IMR-90 (cell line): ENCODE measurements at regions not wholly inside any gene's neighbourhood (a gene's known extent, or its start where the extent isn't known, plus 50 kb on each side); places are given as distances from the start of the nearest gene placed in this dataset.

ENCODE experiments used
- ATAC-seq: fragments of 200-7000 bp; cut with Tn5 transposase; 2 replicates; pipeline ENCODE4 v1.9.1; 2020; ENCODE audit warnings: low read depth, mild to moderate bottlenecking, moderate library complexity
- BruUV-seq: library from RNA; stranded (reverse); fragments of 400-500 nt; replicated peaks from 2 replicates; lab custom pipeline; 2021; lab: Mats Ljungman, UMichigan
- CTCF ChIA-PET: fragments of 300-600 bp; formaldehyde crosslinking; extraction: SDS; loops from one replicate; lab custom pipeline; 2021; ENCODE audit warnings: antibody characterized with exemption; lab: Yijun Ruan, JAX
- POLR2A ChIA-PET: fragments of 300-600 bp; sonication (Branson Sonifier 250); formaldehyde crosslinking; loops from one replicate; lab custom pipeline; 2022; ENCODE audit warnings: antibody characterized with exemption; ENCODE audit not compliant: unreplicated experiment; lab: Charles Lee
- DNase-seq: peaks from one replicate; pipeline ENCODE4 v3.0.0; 2013
- H2AFZ ChIP-seq: replicated peaks from 2 replicates; pipeline ENCODE3; 2013; ENCODE audit warnings: low read length, mild to moderate bottlenecking; ENCODE audit not compliant: poor library complexity
- H2AK5ac ChIP-seq: 2 replicates; pipeline ENCODE4 v1.6.1; 2013; ENCODE audit warnings: low read depth, low read length, inconsistent platforms
- H2AK9ac ChIP-seq: replicated peaks from 2 replicates; pipeline ENCODE3; 2013; ENCODE audit warnings: mild to moderate bottlenecking, low read depth, low read length, moderate library complexity; ENCODE audit not compliant: poor library complexity
- H2BK120ac ChIP-seq: 2 replicates; pipeline ENCODE4 v1.6.1; 2013; ENCODE audit warnings: low read depth, low read length, inconsistent platforms
- H2BK15ac ChIP-seq: 3 replicates; pipeline ENCODE4 v1.6.1; 2013; ENCODE audit warnings: low read depth, low read length, inconsistent platforms
- H2BK20ac ChIP-seq: 2 replicates; pipeline ENCODE4 v1.6.1; 2013; ENCODE audit warnings: low read depth, mild to moderate bottlenecking, inconsistent platforms, low read length, moderate library complexity
- H2BK5ac ChIP-seq: 2 replicates; pipeline ENCODE4 v1.6.1; 2013; ENCODE audit warnings: mild to moderate bottlenecking, low read depth, low read length, inconsistent platforms; ENCODE audit not compliant: poor library complexity, severe bottlenecking
- H3K14ac ChIP-seq: replicated peaks from 2 replicates; pipeline ENCODE4 v1.6.1; 2013; ENCODE audit warnings: low read depth, low read length, inconsistent platforms
- H3K18ac ChIP-seq: 2 replicates; pipeline ENCODE4 v1.6.1; 2013; ENCODE audit warnings: low read depth, low read length, control low read depth
- H3K23ac ChIP-seq: 2 replicates; pipeline ENCODE4 v1.6.1; 2013; ENCODE audit warnings: low read depth, low read length, inconsistent platforms
- H3K27ac ChIP-seq: 2 replicates; pipeline ENCODE4 v1.5.1; 2013; ENCODE audit warnings: mild to moderate bottlenecking, control low read depth, low read length; ENCODE audit not compliant: insufficient read depth
- H3K27me3 ChIP-seq: 2 replicates; pipeline ENCODE4 v1.6.1; 2013; ENCODE audit warnings: low read length; ENCODE audit not compliant: control insufficient read depth, insufficient read depth
- H3K36me3 ChIP-seq: 2 replicates; pipeline ENCODE4 v1.6.1; 2013; ENCODE audit warnings: low read length, mixed read lengths; ENCODE audit not compliant: control insufficient read depth, insufficient read depth
- H3K4ac ChIP-seq: 2 replicates; pipeline ENCODE4 v1.6.1; 2013; ENCODE audit warnings: low read depth, low read length, inconsistent platforms
- H3K4me1 ChIP-seq: 2 replicates; pipeline ENCODE4 v1.6.1; 2013; ENCODE audit warnings: low read length, mixed read lengths; ENCODE audit not compliant: control insufficient read depth, insufficient read depth
- H3K4me2 ChIP-seq: 2 replicates; pipeline ENCODE4 v1.6.1; 2013; ENCODE audit warnings: low read depth, mild to moderate bottlenecking, control low read depth, low read length, moderate library complexity
- H3K4me3 ChIP-seq: 2 replicates; pipeline ENCODE4 v1.5.1; 2013; ENCODE audit warnings: low read depth, mild to moderate bottlenecking, control low read depth, low read length, moderate library complexity; ENCODE audit not compliant: insufficient read depth
- H3K56ac ChIP-seq: 2 replicates; pipeline ENCODE4 v1.6.1; 2013; ENCODE audit warnings: low read length, inconsistent platforms; ENCODE audit not compliant: insufficient read depth; ENCODE audit errors: extremely low read depth
- H3K79me1 ChIP-seq, 2 experiments: 2 replicates each; pipeline ENCODE4 v1.6.1; 2013; ENCODE audit warnings: low read length in 2 of 2, inconsistent platforms in 1 of 2, low read depth in 1 of 2
- H3K9ac ChIP-seq: 2 replicates; pipeline ENCODE4 v1.6.1; 2013; ENCODE audit warnings: low read depth, low read length, control low read depth
- H3K9me1 ChIP-seq: 2 replicates; pipeline ENCODE4 v1.6.1; 2013; ENCODE audit warnings: low read length, inconsistent platforms; ENCODE audit not compliant: insufficient read depth
- H3K9me3 ChIP-seq: 2 replicates; pipeline ENCODE4 v1.6.1; 2013; ENCODE audit warnings: low read length; ENCODE audit not compliant: control insufficient read depth, insufficient read depth
- H4K20me1 ChIP-seq: 2 replicates; pipeline ENCODE4 v1.6.1; 2013; ENCODE audit warnings: low read length, inconsistent platforms; ENCODE audit not compliant: insufficient read depth
- H4K5ac ChIP-seq: 2 replicates; pipeline ENCODE4 v1.6.1; 2013; ENCODE audit warnings: mild to moderate bottlenecking, low read depth, low read length, control low read depth
- H4K8ac ChIP-seq, 2 experiments: 2 replicates each; pipeline ENCODE4 v1.6.1; 2013; ENCODE audit warnings: low read depth in 2 of 2, low read length in 2 of 2, control low read depth in 1 of 2, inconsistent platforms in 1 of 2
- H4K91ac ChIP-seq: 2 replicates; pipeline ENCODE4 v1.6.1; 2013; ENCODE audit warnings: low read depth, low read length, inconsistent platforms; ENCODE audit not compliant: insufficient read depth
- BHLHE40 ChIP-seq: fragments of 150-350 bp; IDR thresholded peaks from 2 replicates; pipeline ENCODE4 v1.6.1; 2016; ENCODE audit warnings: mild to moderate bottlenecking, low read depth, low read length
- CEBPB ChIP-seq: IDR thresholded peaks from 2 replicates; pipeline ENCODE4 v1.6.1; 2012; ENCODE audit warnings: low read depth, low read length, improper control_type of control experiment
- CTCF ChIP-seq: conservative IDR thresholded peaks from 2 replicates; pipeline ENCODE4 v1.5.1; 2012; ENCODE audit warnings: mild to moderate bottlenecking, low read depth, low read length, improper control_type of control experiment
- ELK1 ChIP-seq: fragments of 150-350 bp; IDR thresholded peaks from 2 replicates; pipeline ENCODE4 v1.6.1; 2016; ENCODE audit warnings: low read depth, mild to moderate bottlenecking, low read length, moderate library complexity, borderline replicate concordance
- FOS ChIP-seq: fragments of 150-350 bp; IDR thresholded peaks from 2 replicates; pipeline ENCODE4 v1.6.1; 2016; ENCODE audit warnings: low read depth, low read length
- MAFK ChIP-seq: IDR thresholded peaks from 2 replicates; pipeline ENCODE4 v1.6.1; 2012; ENCODE audit warnings: low read depth, low read length, improper control_type of control experiment
- MAZ ChIP-seq: IDR thresholded peaks from 2 replicates; pipeline ENCODE4 v1.6.1; 2012; ENCODE audit warnings: low read depth, mild to moderate bottlenecking, low read length, improper control_type of control experiment, moderate library complexity, borderline replicate concordance
- MXI1 ChIP-seq: IDR thresholded peaks from 2 replicates; pipeline ENCODE4 v1.6.1; 2012; ENCODE audit warnings: low read depth, mild to moderate bottlenecking, low read length, moderate library complexity, borderline replicate concordance
- NFE2L2 ChIP-seq: fragments of 150-350 bp; IDR thresholded peaks from 2 replicates; pipeline ENCODE4 v1.6.1; 2016; ENCODE audit warnings: low read depth, mild to moderate bottlenecking, low read length
- POLR2A ChIP-seq: IDR thresholded peaks from 2 replicates; pipeline ENCODE4 v1.6.1; 2012; ENCODE audit warnings: mild to moderate bottlenecking, low read depth, low read length
- RAD21 ChIP-seq: IDR thresholded peaks from 2 replicates; pipeline ENCODE4 v1.6.1; 2012; ENCODE audit warnings: low read length, improper control_type of control experiment
- RCOR1 ChIP-seq: IDR thresholded peaks from 2 replicates; pipeline ENCODE4 v1.6.1; 2012; ENCODE audit warnings: mild to moderate bottlenecking, low read length, improper control_type of control experiment; ENCODE audit not compliant: insufficient replicate concordance
- RFX5 ChIP-seq: IDR thresholded peaks from 2 replicates; pipeline ENCODE4 v1.8.0; 2012; ENCODE audit warnings: low read depth, mild to moderate bottlenecking, low read length, moderate library complexity
- SMC3 ChIP-seq: fragments of 150-350 bp; IDR thresholded peaks from 2 replicates; pipeline ENCODE4 v1.6.1; 2016; ENCODE audit warnings: low read depth, mild to moderate bottlenecking, antibody characterized with exemption, low read length, moderate library complexity
- USF2 ChIP-seq: fragments of 150-350 bp; IDR thresholded peaks from 2 replicates; pipeline ENCODE4 v1.6.1; 2017; ENCODE audit warnings: mild to moderate bottlenecking, antibody characterized with exemption, low read length, low read depth
- WGBS, 2 experiments: methylation state at CpG; one replicate each; pipeline versions ENCODE4 v1.1.5 to v1.1.7; 2013; ENCODE audit warnings: missing lambda C conversion rate in 2 of 2; ENCODE audit not compliant: insufficient read length in 1 of 2; ENCODE audit errors: extremely low coverage in 2 of 2; 5-methylcytosine and 5-hydroxymethylcytosine counted together
- dilution Hi-C: fragments of 300-500 bp; cut with HindIII; formaldehyde crosslinking; loops from one replicate; pipeline ENCODE4 v1.14.3; 2018; ENCODE audit warnings: low sequenced_read_pairs; ENCODE audit not compliant: unreplicated experiment
- in situ Hi-C: fragments of 300-500 bp; cut with MboI; formaldehyde crosslinking; loops from 3 replicates; pipeline ENCODE4 v1.14.3; 2019; ENCODE audit warnings: low sequenced_read_pairs, inconsistent platforms, mixed read lengths
- intact Hi-C: fragments of 100-400 bp; cut with micrococcal nuclease; formaldehyde crosslinking; loops from 2 replicates; pipeline ENCODE4 v1.10.0; 2022

GRCh38 chr16:61014869-61015268 lies 1021.4 kb downstream of the CDH8 start:
- Histone ChIP-seq H3K4ac (no peak overlapping the region), H3K4me2 (no peak overlapping the region), H2BK20ac (no peak overlapping the region), H2BK15ac (no peak overlapping the region), H4K91ac (no peak overlapping the region), H3K27me3 (no peaks in the 10 kb centered on the region), H3K18ac (no peak overlapping the region), H4K5ac (no peak overlapping the region), H3K56ac (no peak overlapping the region), H2AK5ac (no peak overlapping the region), H3K36me3 (no peaks in the 10 kb centered on the region), H2BK120ac (no peak overlapping the region), H2AFZ (no peak overlapping the region), H2AK9ac (no peak overlapping the region), H3K27ac (no peak overlapping the region), H3K9me3 (peaks cover 7% of the 10 kb centered on the region), H3K79me1 (no peaks in the 10 kb centered on the region), H3K9me1 (no peaks in the 10 kb centered on the region), H3K9ac (no peak overlapping the region), H2BK5ac (no peak overlapping the region), H3K4me1 (no peaks in the 10 kb centered on the region), H4K8ac (no peak overlapping the region), H3K14ac (no peak overlapping the region), H3K23ac (no peak overlapping the region), H4K20me1 (no peaks in the 10 kb centered on the region), H3K4me3 (no peak overlapping the region)
- POLR2A ChIA-PET: no interaction called here
- intact Hi-C loops: no loop called here
- DNase-seq (no peak), ATAC-seq (no peak)
- BruUV-seq: no TSS peak
- 44% methylated on average over 3 of the region's 6 CpGs; no CpG with 5 or more reads in 1 of the 2 experiments for WGBS, 2 experiments
- no peak for TF ChIP-seq CTCF
- no peak for TF ChIP-seq MAZ
- TF ChIP-seq RFX5: no peak
- TF ChIP-seq POLR2A: no peak
- TF ChIP-seq RAD21: no peak
- TF ChIP-seq NFE2L2: no peak
- TF ChIP-seq FOS: no peak
- TF ChIP-seq RCOR1: no peak
- TF ChIP-seq MXI1: no peak
- TF ChIP-seq CEBPB: no peak
- no peak for TF ChIP-seq BHLHE40
- TF ChIP-seq ELK1: no peak
- no peak for TF ChIP-seq MAFK
- no peak for TF ChIP-seq USF2
- TF ChIP-seq SMC3: no peak
- dilution Hi-C loops: no loop called here
- CTCF ChIA-PET: no interaction called here
- in situ Hi-C loops: no loop called here
